Ishikawa (cell line): ENCODE measurements at regions not wholly inside any gene's neighbourhood (a gene's known extent, or its start where the extent isn't known, plus 50 kb on each side); places are given as distances from the start of the nearest gene placed in this dataset.

Source experiments
- CEBPB ChIP-seq: IDR thresholded peaks from 2 replicates; pipeline ENCODE4 v1.6.1; 2012
- CREB1 ChIP-seq: IDR thresholded peaks from 2 replicates; pipeline ENCODE4 v1.6.1; 2012; ENCODE audit warnings: low read depth
- EGR1 ChIP-seq: IDR thresholded peaks from 2 replicates; pipeline ENCODE4 v1.6.1; 2012
- EP300 ChIP-seq: IDR thresholded peaks from 2 replicates; pipeline ENCODE4 v1.6.1; 2012; ENCODE audit warnings: borderline replicate concordance
- FOXM1 ChIP-seq: IDR thresholded peaks from 2 replicates; pipeline ENCODE4 v1.6.1; 2012; ENCODE audit warnings: low read depth, borderline replicate concordance
- MAX ChIP-seq: IDR thresholded peaks from 2 replicates; pipeline ENCODE4 v1.6.1; 2012
- NFIC ChIP-seq: IDR thresholded peaks from 2 replicates; pipeline ENCODE4 v1.6.1; 2012
- RAD21 ChIP-seq: IDR thresholded peaks from 2 replicates; pipeline ENCODE4 v1.6.1; 2012; ENCODE audit warnings: low read depth
- REST ChIP-seq: IDR thresholded peaks from 2 replicates; pipeline ENCODE4 v1.6.1; 2012; ENCODE audit warnings: low read depth, mild to moderate bottlenecking
- TAF1 ChIP-seq: IDR thresholded peaks from 2 replicates; pipeline ENCODE4 v1.6.1; 2012; ENCODE audit warnings: low read depth, mild to moderate bottlenecking
- TCF12 ChIP-seq: IDR thresholded peaks from 2 replicates; pipeline ENCODE4 v1.6.1; 2012; ENCODE audit warnings: low read depth
- TEAD4 ChIP-seq: IDR thresholded peaks from 2 replicates; pipeline ENCODE4 v1.6.1; 2012
- YY1 ChIP-seq: IDR thresholded peaks from 2 replicates; pipeline ENCODE4 v1.6.1; 2012; ENCODE audit warnings: low read depth
- ZBTB7A ChIP-seq: IDR thresholded peaks from 2 replicates; pipeline ENCODE4 v1.6.1; 2012; ENCODE audit warnings: low read depth
- TF ChIP-seq, protein P1 (sequence below): IDR thresholded peaks from 2 replicates; pipeline ENCODE4 v1.6.1; 2012

DNA sequence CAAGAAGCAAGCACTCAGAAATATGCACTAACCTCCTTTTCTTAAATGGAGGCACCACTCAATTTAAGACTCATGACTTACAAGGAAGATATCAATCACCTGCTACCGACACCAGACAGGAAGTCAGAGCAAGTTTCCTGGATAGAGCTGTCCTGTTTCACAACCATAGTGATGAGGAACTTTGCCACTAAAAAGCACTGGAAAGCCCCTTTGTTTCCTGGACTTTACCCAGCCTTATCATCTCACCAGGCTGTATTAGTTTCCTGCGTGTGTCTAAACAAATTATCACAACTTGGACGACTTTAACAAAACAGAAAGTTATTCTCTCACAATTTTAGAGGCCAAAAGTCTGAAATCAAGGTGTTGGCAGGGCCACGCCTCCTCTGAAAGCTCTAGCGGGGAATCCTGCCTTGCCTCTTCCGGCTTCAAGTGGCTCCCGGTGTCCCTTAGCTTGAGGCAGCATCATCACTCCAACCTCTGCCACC is 253.8 kb upstream of the STXBP5 start:
- TF ChIP-seq TAF1, result no peak
- no peak for TF ChIP-seq CREB1
- no peak for TF ChIP-seq MAX
- TF ChIP-seq YY1, result no peak
- no peak for TF ChIP-seq RAD21

- TF ChIP-seq RAD21, result no peak
- TF ChIP-seq EP300, result no peak
- no peak for TF ChIP-seq FOXM1
- TF ChIP-seq CEBPB, result no peak
Observed at GRCh38 chr6:146955570-146955969, 248.6 kb upstream of the STXBP5 start.

DNA sequence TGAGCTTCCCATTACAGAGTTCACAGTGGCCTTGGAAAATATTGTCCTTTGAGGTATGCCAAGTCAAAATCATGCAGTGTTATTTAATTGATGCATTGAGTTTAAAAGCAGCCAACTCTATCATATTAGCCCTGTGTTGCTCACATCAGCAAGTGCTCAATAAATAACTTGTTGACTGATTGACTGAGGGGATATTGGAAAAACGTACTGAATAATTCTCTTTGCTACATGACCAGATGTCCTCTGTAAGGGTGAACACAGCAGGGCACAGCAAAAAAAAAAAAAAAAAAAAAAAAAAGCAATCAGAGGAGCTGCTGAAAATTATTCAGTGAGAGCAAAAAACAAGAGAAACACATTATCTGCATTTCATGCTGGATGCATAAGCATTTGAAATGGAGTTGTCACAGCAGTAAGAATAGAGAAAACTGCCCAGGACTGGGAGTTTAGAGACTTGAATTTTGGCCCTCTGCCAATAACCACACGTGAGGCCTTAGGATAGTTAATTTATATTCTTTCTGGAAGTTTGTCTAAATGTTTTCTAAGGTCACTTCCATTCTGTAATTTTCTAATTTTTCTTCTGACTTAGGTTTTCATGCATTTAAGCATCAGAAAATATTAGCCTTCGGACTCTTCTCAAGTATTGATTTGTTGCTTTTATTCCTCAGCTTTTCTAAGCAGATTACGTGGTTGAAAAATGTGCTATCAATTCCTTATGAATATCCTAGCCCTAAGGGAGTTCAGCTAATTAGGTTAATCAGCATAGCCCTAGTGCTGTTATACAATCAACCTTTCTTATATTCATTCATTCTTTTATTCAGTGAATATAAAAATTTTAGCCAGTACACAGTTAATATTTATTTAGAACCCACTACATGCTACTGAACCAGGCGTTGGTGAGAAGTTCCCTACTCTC is 246.8 kb upstream of the STXBP5 start:
- TF ChIP-seq CREB1 (no peak), ZBTB7A (no peak), CEBPB (no peak), TEAD4 (no peak), MAX (no peak), TAF1 (no peak), TCF12 (no peak), EP300 (no peak), RAD21 (no peak), EGR1 (no peak)

DNA sequence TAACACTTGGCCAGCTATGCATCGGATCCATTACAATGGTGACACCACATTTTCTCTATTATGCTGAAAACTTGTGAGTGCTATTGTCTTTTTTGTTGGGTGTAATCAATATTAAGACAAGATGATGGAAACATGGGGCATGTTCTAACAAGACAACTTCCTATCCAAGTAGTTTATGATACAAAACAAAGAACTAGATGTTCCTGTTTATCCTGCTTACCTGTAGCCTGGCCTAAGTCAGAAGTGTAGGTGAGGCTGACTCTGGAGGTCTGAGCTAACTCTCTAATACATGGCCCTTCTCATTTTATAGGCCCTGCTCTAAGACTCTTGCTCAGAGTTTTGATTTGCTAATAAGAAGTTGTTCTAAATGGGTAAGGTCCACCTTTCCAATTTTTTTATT is 242.4 kb upstream of the STXBP5 start:
- no peak for TF ChIP-seq MAX
- no peak for TF ChIP-seq ZBTB7A
- TF ChIP-seq CEBPB, result no peak
- no peak for TF ChIP-seq TEAD4
- TF ChIP-seq YY1, result no peak
- no peak for TF ChIP-seq RAD21
- TF ChIP-seq REST, result no peak

DNA sequence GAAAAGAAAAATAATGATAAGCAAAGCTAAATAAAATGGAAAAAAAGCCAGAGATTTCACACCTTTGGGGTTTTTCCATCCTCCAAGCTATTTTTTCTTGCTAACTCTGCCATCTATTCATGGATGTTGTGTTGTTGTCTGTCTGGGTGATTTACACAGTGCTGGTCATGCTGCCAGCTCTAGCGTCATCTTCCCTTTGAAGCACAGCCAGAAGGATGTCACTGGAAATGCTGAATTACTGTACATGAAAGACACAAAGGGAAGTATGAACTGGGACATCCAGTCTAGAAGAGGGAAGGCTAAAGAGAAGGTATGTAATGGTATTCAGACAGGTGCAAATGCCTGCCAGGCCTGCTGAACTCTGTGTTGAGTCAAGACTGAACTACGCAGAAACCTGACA is 241.9 kb upstream of the STXBP5 start:
- TF ChIP-seq FOXM1 (no peak), TAF1 (no peak), TCF12 (no peak), CREB1 (no peak), RAD21 (no peak), NFIC (no peak)
- TF ChIP-seq, protein P1, sequence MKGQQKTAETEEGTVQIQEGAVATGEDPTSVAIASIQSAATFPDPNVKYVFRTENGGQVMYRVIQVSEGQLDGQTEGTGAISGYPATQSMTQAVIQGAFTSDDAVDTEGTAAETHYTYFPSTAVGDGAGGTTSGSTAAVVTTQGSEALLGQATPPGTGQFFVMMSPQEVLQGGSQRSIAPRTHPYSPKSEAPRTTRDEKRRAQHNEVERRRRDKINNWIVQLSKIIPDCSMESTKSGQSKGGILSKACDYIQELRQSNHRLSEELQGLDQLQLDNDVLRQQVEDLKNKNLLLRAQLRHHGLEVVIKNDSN, result no peak

DNA sequence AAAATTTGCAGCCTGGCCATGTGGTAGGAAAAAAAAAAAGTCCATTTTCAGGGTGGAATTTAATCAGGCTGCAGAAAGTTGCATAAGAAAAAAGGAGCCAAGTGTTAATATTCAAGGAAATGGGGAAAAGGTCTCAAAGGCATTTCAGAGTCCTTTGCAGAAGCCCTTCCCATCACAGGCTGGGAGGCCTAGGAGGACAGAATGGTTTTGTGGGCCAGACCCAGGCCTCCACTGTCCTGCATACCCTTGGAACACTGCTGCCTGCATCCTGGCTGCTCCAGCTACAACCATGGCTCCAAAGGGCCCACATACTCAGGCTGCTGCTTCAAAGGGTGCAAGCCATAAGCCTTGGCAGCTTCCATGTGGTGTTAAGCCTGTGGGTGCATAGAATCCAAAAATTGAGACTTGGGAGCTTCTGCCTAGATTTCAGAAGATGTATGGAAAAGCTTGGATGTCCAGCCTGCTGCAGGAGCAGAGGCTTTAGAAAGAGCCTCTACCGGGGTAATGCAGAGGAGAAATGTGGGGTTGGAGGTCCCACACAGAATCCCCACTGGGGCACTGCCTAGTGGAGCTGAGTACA is 239.0 kb upstream of the STXBP5 start:
- no peak for TF ChIP-seq CEBPB
- TF ChIP-seq NFIC, result no peak
- no peak for TF ChIP-seq MAX
- TF ChIP-seq, protein P1, result no peak
- no peak for TF ChIP-seq EP300
- TF ChIP-seq TCF12, result no peak
- no peak for TF ChIP-seq ZBTB7A
- no peak for TF ChIP-seq YY1
- no peak for TF ChIP-seq CREB1
- TF ChIP-seq REST, result no peak
- TF ChIP-seq TEAD4, result no peak
- TF ChIP-seq FOXM1, result no peak
- TF ChIP-seq EGR1, result no peak
- TF ChIP-seq TAF1, result no peak
- TF ChIP-seq RAD21, result no peak
